ENCODE measurements at regions not wholly inside any gene's neighbourhood (a gene's known extent, or its start where the extent isn't known, plus 50 kb on each side); places are given as distances from the start of the nearest gene placed in this dataset.

DNA sequence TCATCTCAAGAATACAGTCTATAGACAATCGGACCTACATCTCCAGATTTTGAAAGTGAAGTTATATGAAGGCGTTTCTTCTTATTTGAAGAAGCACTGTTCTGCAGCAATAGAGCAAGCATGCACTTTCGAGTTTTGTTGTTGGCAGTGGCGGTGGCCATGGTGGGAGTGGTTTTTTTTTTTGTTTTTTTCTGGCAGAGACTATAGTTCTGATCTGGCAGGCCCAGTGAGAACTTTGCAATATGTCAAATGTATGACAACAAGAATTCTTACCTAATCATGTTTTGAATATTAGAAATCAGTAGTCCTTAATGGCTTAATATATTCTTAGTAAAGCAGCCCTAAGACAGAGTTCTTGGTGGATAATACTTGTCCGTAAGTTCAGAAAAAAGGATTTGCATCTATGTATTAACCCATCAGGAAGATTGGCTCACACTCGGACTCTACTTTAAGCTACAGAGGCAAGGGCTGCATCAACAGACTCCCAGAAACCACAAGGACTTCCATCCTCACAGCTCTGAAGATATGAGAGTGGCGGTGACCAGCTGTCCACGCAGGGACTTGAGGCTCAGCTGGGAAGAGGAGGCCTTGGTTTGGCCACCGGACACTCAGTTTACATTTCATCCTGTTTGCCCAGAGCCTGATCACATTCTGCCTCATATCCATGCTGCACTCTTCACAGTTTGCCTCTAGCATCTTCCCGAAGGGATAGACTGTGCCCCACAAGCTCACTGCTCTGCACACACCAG, 124.1 kb upstream of the THBS1 start:
- no peak for DNase-seq
- intact Hi-C loops (cut with DNase I) = no loop called here

DNA sequence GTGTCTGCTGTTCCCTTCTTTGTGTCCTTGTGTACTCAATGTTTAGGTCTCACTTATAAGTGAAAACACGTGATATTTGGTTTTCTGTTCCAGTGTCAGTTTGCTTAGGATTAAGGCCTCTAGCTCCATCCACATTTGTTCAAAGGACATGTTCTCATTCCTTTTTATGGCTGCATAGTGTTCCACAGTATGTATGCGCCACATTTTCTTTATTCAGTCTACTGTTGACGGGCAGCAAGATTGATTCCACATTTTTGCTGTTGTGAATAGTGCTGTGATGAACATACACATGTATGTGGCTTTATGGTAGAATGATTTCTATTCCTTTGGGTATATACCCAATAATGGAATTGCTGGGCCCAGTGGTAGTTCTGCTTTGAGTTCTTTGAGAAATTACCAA, 122.7 kb upstream of the THBS1 start:
- intact Hi-C loops (cut with DNase I) = no loop called here
- no peak for DNase-seq

DNA sequence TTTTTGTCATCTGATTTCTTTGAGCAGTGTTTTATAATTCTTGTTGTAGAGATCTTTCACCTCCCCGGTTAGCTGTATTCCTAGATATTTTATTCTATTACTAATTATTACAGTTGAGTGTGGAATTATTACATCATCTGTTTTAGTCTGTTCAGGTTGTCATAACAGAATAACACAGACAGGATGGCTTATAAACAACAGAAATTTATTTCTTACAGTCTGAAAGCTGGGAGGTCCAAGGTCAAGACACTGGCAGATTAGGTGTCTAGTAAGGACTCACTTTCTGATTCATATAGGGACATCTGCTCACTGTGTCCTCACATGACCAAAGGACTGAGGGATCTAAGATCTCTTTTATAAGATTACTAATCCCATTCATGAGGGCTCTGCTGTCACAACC, 121.3 kb upstream of the THBS1 start:
- intact Hi-C loops (cut with DNase I) = no loop called here
- DNase-seq = no peak

DNA sequence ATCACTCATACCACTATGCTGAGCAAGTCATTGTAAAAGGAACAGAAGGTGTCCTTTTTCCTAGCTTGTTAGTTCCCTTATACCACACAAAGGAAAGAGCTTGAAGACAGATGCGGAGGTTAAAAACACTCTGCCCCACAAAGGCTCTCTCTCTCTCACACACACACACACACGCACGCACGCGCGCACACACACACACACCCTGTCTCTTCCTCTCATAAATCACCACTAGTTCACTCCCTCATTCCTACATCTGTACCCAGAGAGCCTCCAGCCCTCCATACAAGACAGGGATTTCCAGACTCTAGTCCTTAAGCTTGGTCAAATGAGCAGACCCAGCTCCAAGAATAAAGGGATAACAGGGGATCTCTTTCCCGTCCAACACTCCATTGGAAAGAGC, 120.1 kb upstream of the THBS1 start:
- intact Hi-C loops (cut with DNase I) = no loop called here
- no peak for DNase-seq

DNA sequence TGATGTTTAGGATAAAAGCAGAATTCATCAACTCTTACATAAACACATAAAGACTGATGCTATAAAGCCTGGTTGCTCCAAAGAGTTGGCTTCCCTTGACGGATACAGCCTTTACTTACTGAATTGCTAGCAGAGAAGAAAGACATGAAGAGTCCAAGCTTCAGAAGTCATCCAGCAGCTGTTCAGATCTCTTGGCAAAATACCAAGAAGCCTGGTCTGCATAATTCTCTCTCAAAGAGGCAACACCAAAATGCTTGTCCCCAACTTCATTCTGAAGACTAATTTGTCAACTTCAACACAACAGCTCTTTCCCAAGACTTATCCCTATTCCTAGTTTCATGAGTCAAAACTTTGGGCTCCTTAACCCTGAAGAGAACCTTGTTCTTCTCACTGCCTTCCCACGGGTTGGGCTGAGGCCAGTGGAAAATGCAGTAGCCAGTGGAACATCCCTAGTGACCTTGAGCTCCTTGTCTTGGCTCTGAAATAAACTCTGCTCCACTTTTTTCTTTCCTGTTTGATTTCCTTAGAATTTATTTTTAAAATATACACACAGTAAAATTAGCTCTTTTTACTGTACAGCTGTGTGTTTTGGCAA, 119.2 kb upstream of the THBS1 start:
- DNase-seq = no peak
- intact Hi-C loops (cut with DNase I) = no loop called here

DNA sequence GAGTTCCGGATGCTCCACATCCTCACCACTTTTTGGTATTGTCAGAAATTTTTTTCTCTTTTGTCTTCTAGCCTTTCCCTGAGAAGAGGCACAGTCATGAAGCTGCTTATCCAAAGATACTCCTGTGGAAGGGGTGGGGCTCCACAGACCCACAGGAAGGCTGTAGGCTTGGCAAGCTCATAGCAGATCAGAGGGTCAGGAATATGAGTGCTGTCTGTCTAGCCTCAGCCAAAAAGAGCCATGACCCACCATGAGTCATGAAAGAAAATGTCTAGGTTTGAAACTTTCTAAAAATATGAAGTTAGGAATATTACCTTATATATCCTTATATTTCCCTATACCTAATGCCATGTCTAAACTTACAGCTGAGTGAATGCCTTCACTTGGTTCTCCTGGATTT, 118.2 kb upstream of the THBS1 start:
- no peak for DNase-seq
- intact Hi-C loops (cut with DNase I) = no loop called here

DNA sequence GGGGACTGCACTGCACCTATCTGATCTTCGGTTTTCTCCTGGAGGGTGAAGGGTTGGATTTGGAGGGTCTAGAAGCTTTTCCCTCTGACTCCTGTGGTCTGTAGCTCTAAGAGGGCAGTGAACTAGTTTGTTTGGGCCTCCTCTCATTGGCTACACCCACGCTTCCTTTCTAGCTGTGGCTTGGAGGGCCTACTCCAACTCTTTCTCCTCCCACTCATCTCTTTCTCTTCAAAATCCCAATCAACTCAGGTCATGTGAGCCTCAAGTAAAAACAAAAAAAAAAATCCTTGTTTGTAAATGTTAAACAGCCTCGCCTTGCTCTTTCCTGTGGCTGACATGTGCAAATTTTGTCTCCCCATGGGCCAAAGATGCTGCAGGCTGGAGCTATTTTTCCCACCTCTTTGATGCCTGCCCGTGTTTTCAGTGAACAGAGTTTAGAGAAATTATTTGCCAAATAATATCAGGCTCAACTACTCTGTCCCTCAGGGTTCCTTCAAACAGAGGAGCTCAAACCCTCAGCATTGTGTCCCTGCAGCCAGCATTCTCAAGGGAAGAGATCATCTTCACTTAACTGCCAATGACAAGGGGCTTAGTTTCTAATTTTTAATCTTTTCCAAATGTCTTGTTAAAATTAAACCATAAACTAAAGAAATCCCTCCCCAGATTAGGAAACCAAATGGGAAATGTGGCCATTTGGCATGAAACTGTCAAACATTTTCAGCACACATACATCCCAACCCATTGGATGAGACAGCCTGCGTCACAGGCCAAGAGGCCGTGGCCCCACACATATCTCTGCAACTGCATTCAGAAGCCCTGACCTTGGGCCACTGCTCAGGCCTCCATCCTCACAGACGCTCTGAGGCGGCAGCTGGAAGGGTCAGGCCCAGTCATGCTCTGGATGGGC, 114.8 kb upstream of the THBS1 start:
- no peak for DNase-seq
- intact Hi-C loops (cut with DNase I) = no loop called here

DNA sequence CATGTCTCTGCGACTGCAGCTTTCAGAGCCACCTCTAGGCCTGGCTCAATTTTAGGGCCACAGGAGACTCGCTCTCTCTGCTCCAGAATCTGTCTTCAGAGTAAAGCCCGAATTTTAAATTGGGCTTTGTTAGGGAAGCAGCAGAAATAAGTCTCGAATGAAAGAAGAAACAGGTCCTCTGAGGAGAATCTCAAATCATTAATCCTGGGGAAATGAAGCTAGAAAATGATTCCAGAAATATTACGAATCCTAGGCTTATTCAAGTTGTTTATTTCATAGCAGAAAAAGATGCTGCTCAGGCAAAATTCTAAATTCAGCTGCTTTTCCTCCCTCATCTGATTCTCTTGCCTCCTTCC, 114.2 kb upstream of the THBS1 start:
- DNase-seq = no peak
- intact Hi-C loops (cut with DNase I) = no loop called here

DNA sequence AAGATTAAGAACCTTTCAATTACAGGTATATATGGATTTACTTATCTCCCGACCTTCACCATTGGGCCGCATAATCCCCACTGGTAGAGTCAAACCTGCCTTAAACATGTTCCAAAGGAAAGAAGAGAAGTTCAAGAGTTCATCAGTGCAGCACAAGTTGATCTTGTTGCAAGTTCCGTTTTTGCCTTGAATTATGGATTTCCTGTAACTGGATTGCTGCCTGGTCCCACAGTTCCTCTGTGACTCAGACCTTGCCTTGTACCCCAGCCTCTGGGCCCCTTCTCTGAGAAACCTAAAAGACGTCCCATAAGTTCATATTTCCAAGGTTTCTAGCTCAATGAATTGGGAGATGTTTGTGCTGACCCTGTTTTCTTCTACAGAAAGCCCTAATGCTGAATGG, 112.5 kb upstream of the THBS1 start:
- intact Hi-C loops (cut with DNase I) = no loop called here

DNA sequence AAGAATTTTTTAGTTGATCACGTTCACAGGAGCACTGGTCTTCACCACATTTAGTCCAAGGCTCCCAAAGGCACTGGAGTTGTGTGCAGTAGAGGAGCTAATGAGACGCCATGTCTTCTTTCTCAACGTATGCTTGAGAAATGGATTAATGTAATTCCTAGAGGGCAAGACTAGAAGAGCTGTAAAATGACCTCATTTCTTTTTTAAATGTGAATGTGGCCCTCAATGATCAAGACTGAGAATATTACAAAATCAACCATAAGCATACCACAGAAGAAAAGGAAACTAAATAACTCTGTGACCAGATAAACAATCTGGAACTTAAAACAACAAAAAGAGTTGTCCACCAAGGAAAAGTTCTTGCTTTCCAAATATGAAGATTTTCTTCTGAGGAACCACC, 112.1 kb upstream of the THBS1 start:
- intact Hi-C loops (cut with DNase I) = no loop called here

More for the DNA sequence above, 112.5 kb upstream of the THBS1 start:
- DNase-seq = no peak

DNA sequence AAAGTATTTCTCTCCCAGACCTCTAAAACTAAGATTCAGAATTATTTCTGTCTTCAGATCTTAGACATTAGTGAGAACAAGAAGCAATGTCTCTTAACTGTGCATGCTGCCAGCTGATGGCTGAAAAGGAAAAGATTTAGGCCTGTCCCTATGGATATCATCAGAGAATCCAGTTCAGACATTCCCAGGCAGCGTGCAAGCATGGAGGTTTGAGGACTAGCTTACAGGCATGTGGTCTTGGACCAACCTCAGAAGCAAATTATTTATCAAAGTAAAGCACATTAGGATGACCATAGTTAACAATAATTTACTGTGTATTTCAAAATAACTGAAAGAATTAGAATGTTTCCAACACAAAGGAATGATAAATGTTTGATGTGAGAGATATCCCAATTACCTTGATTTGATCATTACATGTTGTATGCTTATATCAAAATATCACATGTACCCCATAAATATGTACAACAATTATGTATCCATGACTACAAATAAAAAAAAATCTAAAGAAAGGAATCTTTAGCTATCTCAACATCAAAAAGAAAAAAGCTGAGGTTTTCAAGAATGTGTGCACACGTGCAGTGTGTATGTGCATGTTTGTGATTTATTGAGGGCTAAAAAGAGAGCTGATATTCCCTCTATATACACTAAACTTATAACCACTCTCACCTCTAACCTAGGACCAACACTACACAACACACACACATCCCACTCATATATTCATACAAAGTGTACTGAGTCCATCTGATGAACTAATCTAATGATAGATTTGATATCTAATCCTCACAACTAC, 108.9 kb upstream of the THBS1 start:
- DNase-seq = no peak
- intact Hi-C loops (cut with DNase I) = no loop called here

More for the DNA sequence above, 112.1 kb upstream of the THBS1 start:
- no peak for DNase-seq

DNA sequence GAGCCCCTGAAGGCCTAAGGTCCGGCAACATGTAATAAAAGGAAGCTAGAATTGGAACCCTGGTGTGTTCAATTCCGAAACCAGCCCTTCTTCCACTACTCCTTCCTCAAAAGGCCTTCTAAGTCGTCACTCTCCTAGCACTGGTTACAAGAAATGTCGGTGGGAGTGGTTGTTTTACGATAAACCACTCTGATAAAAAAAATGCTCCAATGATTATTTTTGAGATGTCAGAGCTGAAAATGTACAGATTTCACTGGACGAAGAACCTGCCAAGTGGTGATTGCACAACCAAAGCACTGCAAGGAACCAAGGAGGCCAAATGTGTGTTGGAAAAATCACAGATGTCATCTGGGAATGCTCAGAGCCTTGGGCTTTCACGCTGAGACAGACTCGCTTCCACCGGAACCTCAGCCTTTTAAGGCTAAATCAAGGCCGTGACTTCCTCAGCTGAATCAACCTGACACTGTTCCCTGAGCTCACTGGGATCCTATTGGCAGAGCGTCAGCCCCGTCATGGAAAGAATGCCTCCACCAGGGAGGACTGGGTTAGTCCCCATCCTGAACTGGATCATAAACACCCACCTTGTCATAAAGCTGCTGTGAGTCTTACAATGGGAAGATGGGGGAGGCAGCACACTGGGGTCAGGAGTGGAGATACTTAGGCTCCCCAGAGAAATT, 108.1 kb upstream of the THBS1 start:
- no peak for DNase-seq
- intact Hi-C loops (cut with DNase I) = no loop called here

DNA sequence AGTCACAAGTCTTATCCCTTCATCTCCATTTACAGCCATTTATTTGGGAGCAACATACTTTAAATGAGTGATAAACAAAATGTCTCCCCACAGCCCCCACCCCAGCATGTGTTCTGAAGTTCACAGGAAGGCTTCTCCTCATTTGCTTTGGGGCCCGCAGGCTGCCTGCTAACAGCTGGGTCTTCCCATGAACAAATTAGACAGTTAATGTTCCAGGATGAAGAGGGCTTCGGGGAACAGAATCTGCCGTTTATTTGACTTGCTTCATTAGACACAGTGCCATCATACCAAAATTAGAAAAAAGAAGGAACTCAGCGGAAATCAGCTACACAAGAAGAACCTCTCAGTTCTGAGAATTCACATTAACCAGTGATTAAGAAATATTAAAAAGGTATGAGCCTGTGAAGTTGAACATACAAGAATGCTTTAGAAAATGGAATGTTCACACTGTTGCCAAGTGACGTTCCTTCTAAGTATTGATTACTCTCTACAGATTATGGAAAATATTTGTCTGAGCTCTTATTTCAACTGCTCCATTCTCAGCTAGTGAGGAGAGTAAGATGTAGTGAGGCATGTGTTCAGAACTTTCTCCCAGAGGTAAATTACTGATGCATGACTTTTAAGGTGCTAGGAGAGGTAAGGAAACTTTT, 107.5 kb upstream of the THBS1 start:
- intact Hi-C loops (cut with DNase I) = no loop called here

DNA sequence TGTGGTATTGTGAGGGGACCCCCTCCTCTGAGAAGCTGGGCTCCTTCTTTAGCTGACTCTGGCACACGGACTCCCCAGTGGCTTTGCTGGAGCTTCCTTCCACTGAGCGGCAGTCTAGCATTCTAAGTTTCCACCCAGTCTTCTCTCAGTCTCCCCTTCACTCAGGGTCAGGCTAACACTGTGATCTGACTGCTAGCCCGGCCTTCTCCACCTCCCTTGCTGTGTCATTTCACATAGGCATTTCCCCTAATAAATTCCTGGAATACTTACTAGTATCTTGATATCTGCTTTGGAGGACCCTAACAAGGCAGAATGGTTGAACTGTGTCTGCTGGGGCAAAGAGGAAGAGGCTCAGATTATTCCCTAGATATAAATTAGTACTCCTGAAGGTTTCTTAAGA, 106.2 kb upstream of the THBS1 start:
- intact Hi-C loops (cut with DNase I) = no loop called here
- no peak for DNase-seq

More for the DNA sequence above, 107.5 kb upstream of the THBS1 start:
- DNase-seq = no peak

DNA sequence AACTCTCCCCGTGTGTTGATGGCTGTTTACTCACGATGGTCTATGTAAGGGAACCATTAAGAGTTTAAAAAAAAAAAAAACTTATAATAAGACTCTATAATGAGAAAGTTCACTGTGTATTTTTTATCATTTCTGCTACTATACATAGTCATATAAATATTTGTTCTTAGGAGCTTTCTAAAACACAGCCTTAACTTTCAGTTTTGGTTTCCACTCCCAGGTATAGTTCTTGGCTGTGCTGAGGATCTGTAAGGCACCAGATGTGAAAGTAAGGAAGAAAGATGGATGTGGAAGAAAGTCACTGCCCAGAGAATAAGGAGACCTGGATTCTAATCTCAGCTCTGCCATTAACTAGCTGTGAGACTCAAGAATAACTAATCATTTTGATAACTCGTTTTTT, 101.9 kb upstream of the THBS1 start:
- no peak for DNase-seq
- intact Hi-C loops (cut with DNase I) = no loop called here

DNA sequence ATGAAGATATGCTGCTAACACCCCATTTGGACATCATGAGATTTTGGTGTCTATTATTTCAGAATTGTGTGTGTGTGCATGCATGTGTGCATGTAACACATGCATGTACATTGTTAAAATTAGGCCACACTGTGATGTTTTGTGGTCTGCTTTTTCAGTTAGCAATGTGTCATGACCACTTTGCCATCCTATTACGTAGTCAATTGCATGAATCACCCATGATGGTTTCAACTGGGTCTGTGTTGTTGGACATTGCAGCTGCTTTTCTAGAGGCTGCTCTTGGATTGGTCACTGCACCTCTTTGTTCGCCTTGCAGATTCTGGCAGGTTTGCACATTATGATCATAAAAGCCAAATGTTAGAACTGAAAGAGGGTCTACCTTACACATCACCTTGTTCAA, 101.0 kb upstream of the THBS1 start:
- intact Hi-C loops (cut with DNase I) = no loop called here

DNA sequence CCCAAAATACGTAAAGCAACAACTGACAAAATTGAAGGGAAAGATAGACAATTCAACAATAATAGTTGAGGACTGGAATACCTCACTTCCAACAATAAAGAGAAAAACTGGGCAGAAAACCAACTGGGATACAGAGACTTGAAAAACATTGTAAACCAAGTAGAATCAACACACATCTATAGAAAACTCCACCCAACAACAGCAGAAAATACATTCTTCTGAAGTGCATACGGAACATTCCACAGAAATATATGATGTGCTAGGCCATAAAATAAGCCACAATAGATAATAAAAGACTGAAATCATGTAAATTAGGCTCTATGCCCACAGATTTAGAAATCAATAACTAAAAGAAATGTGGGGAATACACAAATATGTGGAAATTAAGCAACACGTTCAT, 98.4 kb upstream of the THBS1 start:
- intact Hi-C loops (cut with DNase I) = no loop called here

More for the DNA sequence above, 101.0 kb upstream of the THBS1 start:
- no peak for DNase-seq

More for the DNA sequence above, 98.4 kb upstream of the THBS1 start:
- DNase-seq = no peak

Measured in head of caudate nucleus (tissue), 42 donors.